D341Med (cell line): ENCODE measurements at regions not wholly inside any gene's neighbourhood (a gene's known extent, or its start where the extent isn't known, plus 50 kb on each side); places are given as distances from the start of the nearest gene placed in this dataset.
"Not testable (repeated sequence)": the region's sequence is repeated elsewhere in the genome, so short reads cannot be mapped to it uniquely, and the experiment has no call there.

ENCODE experiments used
- DNase-seq: peaks from one replicate; pipeline ENCODE4 v3.0.0; 2012; ENCODE audit warnings: low spot score

DNA sequence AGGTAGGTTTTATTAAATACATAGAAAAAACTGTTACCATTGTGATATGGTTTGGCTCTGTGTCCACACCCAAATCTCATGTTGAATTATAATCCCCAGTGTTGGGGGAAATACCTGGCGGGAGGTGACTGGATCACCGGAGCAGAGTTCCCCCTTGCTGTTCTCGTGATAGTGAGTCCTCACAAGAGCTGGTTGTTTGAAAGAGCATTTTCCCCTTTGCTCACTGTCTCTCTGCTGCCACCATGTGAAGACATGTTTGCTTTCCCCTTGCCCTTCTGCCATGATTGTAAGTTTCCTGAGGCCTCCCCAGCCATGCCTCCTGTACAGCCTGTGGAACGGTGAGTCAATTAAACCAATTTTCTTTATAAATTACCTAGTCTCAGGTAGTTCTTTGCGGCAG, 352.7 kb upstream of the SLC39A10 start:
- no peak for DNase-seq

DNA sequence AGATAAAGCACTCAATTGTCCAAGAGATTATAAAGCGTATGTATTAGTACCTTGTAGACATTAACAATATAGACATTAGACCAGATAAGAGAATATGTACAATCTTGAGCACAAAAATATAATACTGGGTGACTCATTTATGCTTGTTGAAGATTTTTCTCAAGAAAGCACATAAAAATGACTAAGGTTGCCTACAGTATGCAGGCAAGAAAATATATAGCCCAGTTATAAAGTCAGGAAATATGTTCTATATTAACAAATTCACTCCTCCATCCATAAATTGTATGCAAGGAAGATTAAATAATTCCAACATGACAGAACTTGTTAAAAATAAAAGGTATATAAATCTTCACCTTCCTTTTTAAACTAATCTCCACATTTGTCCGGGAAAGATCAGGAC, 356.4 kb upstream of the SLC39A10 start:
- DNase-seq: no peak

DNA sequence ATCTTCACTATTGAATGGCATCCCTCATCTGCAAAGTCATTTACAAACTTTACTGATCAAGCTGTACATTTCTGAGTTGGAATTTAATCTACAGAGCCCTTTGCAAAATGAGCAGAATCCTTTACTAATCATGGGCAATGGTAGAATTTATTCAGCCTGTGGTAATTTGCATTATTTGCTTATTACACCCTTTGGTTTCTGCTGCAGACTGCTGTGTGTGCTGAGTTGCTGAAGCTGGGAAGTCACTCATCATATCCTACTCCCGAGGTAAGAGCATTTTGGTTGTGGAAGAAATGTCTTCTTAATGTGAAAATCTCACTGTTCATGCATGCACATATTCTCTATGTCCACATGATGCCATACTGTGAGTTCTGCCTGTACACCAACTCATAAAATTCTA, 357.4 kb upstream of the SLC39A10 start:
- no peak for DNase-seq

DNA sequence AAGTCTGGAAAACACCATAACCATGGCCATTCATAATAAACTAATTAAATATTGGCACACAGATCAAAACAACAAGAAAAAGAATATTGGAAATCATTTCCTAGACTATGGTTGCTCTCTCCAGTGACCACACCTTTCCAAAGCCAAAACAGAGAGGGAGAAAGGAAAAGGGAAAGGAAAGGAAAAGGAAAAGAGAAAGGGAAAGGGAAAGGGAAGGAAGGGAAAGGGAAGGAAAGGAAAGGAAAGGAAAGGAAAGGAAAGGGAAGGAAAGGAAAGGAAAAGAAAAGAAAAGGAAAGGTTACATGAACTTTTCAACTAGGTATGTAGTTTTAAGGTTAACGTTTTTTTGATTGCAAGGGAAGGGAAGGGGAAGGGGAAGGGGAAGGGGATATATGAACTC, 360.5 kb upstream of the SLC39A10 start:
- DNase-seq: no peak

DNA sequence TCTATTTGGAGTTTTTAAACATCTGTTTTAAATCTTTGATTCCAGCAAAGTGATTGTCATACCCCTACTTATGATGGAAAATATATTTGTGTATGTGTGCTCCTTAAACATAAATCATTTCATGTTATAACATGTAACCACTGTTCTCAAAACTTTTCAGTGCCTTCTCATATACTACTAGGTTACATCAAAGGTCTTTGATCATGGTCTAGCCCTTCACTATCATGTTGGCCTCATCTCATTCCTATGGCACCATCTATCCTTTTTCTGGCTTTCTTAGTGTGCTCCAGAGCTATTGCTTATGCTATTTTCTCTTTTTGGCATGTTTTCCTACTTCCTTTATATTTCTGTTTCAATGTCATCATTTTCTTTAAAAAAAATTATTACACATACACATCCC, 367.9 kb upstream of the SLC39A10 start:
- DNase-seq: no peak

DNA sequence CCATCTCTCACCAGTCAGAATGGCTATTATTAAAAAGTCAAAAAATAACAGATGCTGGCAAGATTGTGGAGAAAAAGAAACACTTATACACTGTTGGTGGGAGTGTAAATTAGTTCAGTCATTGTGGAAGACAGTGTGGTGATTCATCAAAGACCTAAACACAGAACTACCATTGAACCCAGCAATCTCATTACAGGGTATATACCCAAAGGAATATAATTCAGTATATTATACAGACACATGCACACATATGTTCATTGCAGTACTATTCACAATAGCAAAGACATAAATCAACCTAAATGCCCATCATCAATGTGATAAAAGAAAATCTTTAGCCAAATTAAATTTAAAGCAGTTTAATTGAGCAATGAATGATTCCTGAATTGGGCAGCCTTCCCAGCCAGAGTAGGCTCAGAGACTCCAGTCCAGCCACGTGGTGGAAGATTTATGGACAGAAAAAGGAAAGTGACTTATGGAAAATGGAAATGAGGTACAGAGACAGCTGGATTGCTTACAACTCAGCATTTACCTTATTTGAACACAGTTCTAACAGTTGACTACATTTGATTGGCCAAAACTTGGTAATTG, 377.1 kb upstream of the SLC39A10 start:
- no peak for DNase-seq

DNA sequence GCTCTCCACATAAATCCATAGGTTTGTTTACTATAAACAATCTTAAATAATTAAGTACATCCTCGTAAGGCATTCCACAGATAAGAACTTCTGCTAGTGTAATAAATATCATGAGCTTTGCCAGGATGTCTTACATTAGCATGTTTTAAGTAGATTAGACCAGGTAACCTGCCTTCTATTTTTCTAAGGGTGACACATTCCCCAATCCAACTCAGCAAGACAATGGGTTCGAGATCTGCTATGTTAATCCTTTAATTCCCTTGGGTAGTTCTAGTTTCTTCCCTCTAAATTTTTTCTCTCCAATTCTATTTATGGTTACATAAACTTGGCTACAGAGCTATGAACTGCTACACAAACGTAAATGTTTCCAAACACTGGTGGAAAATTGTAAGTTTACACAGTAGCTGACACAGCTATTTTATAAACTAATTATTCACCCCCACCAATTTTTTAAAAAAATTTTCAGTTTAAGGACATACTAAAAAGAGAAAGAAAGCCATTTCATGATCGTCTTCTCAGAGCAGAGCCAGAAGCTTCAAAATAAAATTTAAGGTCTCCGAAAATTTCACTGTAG, 386.5 kb upstream of the SLC39A10 start:
- DNase-seq: no peak

DNA sequence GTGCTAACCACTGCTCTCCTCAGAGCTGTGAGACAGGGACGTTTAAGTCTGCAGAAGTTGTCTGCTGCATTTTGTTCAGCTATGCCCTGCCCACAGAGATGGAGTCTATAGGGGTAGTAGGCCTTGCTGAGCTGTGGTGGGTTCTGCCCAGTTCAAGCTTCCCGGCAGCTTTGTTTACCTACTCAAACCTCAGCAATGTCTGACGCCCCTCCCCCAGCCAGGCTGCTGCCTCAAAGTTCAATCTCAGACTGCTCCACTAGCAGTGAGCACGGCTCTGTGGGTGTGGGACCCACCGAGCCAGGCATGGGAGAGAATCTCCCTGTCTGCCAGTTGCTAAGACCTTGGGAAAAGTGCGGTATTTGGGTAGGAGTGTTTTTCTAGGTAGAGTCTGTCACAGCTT, 387.8 kb upstream of the SLC39A10 start:
- DNase-seq: no peak

DNA sequence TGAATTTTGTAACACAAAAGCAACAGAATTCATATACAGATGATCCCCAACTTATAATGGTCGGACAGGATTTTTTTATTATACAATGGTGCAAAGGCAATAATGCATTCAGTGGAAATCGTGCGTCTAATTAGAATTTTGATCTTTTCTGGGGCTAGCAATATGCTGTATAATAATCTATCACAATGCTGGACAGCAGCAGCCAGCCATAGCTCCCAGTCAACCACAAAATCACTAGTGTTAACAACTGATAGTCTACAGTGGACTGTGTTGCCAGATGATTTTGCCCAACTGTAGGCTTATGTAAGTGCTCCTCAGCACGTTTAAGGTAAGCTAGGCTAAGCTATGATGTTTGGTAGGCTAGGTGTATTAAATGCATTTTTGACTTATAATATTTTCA, 399.0 kb upstream of the SLC39A10 start:
- no peak for DNase-seq

DNA sequence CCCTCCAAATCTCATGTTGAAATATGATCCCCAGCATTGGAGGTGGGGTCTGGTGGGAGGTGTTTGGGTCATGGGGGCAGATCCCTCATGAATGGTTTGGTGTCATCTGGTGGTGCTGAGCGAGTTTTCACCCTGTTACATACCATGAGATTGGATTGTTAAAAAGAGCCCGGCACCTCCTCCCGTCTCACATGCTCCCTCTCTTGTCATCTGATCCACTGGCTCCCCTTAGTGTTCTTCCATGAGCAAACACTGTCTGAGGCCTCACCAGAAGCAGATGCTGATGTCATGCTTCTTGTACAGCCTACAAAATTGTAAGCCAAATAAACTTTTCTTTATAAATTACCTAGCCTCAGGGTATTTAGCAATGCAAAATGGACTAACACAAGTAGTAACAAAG, 405.0 kb upstream of the SLC39A10 start:
- no peak for DNase-seq

DNA sequence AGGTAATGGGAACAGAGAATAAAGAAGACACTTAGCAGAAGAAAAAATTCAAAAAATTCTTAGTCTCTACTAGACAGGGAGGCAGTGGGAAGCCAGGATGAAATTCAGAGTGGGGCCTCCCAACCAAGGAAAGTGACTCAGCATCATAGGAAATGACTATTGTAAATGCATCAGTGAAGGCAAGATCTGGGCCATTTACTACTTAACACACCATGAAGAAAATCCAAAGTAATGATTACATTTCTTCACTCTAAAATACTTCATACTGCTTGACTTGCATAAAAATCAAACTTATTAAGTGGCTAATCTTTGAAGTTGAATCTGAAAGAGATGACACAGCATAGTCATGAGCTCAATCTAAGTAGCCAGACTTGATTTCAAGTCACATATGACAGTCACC, 405.8 kb upstream of the SLC39A10 start:
- DNase-seq: no peak

DNA sequence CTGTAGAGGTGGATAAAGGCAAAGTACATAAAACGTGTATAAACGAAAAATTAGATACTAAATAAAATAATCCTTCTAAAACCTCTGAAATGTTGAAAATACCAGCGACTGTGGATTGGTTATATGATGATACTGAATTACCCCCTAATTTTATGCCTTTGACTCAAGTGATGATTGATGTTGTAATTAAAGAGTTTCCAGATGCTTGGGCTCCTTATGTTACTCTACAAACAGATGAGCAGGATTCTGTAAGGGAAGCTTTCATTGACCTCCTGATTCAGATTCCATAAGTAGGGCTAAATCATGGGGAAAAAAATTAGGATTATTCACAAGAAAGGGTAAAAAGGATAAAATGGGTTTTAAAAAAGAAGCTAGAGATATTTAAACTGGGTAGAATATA, 418.2 kb upstream of the SLC39A10 start:
- DNase-seq: no peak

DNA sequence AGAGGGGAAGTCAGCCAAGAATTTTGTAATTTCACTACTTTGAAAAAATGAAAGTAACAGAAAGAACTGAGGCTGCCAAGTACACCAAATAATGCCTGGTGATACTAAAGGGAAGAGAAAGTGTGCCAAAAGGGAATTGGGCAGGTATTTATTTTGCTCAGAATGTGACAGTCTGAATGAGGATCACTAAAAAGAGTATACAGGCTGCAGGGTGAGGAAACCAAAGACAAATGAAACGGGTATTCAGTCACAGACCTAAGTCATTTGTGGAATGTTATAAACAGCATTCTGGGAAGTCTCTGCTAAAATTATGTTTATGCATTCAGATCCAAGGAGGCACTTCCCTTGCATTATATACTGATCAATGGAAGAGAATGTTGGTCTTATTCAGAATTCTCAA, 418.6 kb upstream of the SLC39A10 start:
- no peak for DNase-seq

DNA sequence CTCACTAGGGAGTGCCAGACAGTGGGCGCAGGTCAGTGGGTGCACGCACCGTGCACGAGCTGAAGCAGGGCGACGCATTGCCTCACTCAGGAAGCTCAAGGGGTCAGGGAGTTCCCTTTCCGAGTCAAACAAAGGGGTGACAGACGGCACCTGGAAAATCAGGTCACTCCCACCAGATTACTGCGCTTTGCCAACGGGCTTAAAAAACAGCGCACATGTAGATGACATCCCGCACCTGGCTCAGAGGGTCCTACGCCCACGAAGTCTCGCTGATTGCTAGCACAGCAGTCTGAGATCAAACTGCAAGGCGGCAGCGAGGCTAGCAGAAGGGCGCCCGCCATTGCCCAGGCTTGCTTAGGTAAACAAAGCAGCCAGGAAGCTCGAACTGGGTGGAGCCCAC, 428.5 kb upstream of the SLC39A10 start:
- not testable (repeated sequence) for DNase-seq

DNA sequence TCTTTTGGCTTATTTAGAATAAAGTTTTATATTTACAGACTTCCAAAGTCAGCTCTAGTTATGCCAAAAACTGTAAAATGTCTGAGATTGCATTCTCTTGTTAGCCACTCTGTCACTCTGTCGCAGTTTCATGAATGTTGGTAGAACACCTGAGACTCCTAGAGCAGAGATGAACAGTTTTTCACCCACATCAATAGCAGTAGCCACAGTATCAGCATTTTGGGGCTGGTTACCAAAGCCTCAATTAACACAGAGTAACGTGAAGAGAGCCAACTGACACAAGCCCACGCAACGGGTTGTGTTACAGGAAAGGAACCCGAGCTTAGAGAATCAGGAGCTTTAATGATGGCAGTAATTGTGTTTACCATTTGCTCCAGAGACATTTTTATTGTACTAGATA, 443.0 kb upstream of the SLC39A10 start:
- no peak for DNase-seq

DNA sequence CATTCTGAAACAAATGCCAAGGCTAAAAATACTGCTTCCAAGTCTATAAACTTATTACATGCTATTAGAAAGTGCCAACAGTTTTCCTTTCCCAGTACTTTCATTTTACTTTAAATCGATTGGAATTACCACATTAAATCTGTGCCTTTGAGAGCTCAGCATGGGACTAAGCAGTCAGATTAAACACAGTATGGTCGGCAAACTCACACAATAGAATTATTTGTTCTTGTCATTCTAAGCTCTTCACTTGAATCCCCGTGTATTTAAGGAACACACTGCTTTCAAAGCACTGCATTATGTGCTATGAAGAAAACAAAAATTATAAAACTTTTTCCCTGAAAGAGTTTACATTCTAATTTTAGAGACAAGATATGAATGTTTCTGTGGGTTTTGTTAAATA, 444.4 kb upstream of the SLC39A10 start:
- no peak for DNase-seq

DNA sequence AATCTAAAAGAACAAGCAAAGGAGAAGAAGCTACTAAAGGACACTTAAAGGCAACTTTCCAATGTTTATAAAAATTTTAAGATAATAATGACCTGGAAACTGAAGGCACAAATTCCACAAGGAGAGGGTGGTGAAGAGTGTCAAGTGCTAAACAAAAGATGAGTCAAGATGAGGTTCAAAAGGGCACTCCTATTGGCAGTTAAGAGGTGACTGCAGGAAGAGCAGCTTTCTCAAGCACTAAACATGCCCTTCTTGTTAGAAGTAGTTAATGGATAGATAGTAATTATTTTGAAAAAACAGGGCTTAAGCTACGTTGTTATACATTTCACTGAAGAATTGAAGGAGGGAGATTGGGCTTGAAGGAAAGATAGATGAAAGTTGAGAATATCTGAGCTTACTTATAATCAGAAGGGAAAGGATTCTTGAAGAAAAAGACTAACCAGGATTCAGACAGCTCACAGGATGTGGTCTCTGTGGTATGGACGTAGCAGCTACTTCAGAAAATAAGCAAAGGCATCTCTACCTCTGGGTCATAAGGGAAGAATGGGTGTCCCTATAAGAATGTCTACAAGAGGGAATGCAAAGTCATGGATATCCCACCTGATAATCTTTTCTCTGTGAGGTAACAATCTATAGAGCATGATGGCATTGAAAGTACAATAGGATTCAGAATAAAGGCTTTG, 454.7 kb upstream of the SLC39A10 start:
- no peak for DNase-seq

DNA sequence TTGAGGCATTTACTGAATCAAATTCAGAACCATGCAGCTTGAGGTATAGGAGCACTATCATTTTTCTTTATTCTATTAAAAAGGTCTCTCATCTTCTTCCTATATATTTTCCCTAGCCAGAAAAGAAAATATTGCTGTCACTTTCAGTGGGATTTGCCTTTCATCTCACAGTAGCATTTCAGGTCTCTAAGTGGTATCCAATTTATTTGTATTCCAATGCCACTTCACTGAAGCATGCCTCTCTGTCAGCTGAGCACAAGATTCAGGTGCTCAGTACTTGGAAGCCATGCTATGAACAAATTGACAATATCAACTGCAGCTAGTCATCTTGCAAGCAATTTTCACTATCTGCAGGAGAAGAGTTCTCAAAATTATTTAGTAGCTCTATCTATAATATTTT, 457.2 kb upstream of the SLC39A10 start:
- DNase-seq: no peak

DNA sequence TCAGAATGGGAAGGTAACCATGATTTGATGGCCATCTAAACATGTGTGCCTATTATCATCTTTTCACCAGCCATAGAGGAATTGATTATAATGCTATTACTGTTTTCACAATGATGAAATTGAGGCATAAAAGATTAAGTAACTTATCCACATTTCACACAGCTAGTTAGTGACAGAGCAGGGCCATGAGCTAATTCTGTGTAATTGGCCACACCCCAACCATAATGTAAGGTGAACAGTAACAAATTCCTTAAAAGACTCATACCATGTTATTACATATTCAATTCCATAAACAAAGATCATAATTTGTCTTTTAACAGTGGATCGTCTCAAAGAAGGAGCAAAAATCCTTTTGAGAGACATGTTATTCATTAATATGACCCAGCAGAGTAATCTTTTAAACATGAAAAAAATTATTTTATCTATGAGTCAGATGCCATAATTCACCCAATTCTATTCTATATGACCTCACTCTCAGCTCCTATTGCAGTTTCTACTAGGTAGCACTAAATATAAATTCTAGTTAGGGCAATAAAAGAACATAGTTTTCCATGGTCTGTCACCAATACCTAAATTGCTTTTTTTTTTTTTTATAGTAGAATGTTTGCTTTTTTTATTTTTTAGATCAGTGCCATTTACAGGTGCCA, 475.8 kb upstream of the SLC39A10 start:
- no peak for DNase-seq

DNA sequence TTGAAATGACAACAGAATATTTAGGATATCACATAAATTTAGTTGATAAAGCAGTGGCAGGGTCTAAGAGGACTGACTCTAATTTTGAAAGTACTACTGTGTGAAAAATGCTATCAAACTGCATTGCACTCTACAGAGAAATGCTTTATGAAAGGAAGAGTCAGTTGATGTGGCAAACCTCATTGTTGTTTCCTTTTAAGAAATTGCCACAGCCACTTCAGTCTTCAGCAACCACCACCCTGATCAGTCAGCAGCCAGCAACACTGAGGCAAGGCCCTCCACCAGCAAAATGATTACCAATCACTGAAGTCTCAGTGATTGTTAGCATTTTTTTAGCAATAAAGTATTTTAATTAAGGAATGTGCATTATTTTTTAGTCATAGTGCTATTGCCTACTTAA, 488.7 kb upstream of the SLC39A10 start:
- DNase-seq: no peak

DNA sequence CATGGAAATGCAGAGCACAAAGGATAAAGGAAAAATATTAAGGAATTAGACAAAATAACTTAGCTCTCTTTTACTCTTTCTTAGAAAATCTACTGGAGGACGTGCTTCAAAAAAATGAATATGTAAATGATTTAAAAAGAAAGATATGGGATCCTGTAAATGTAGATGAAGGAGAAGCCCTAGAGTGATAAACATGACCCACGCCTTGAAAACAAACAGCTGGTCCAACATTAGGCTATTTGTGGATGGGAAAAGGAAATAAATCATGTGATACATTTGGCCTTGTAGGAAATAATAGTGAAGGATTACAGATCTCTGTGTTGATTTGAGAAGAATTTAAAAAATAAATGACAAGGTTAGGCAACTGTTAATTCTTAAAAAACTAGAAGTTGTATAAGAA, 492.1 kb upstream of the SLC39A10 start:
- DNase-seq: no peak

DNA sequence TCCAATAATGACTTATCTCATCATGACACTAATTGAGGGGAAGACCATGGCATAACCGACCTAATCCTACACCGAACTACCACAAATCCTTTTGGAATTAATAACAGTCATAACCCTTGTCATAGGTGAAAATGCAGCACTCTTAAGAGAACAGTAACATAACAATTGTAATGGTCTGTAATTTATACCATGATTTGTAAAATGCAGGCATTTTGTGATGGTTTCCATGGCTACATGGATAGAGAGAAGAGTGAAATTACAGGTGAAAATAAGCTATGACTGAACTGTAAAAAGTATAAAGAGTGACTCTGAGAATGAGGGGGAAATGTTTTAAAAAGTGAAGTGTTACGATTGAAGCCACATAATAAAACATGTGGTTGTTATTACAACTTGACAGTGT, 494.1 kb upstream of the SLC39A10 start:
- DNase-seq: no peak

DNA sequence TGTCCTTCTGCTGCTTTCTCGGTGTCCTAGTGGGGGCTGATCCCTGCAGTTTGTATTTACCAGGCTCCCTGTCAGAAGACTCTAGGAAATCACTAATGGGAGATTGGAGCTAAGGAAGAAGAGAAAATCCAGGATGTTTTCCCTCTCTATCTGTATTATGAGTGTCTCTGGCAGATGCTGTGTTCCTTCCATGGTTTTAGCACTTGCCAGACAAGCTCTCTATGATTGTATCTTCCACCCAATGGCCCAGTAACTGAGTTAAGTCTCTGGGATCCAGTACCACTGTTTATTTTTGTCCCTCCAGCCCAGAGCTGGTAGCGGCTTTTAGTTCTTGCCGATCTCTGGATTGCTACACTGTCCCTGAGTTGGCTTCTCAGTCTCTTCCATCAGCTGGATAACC, 494.8 kb upstream of the SLC39A10 start:
- DNase-seq: no peak

DNA sequence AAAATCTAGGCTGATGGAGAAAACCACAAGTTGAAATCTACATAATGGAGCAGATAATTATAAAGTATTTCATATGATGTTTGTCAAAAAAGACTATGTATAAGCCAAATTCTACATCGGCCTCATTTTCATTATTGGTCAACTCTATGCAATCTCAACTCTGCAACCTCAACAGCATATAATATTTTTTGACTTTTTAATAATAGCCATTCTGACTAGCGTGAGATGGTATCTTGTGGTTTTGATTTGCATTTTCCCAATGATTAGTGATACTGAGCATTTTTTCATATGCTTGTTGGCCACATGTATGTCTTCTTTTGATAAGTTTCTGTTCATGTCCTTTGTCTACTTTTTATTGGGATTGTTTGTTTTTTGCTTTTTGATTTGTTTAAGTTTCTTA, 496.1 kb upstream of the SLC39A10 start:
- no peak for DNase-seq
